ENCODE measurements at regions not wholly inside any gene's neighbourhood (a gene's known extent, or its start where the extent isn't known, plus 50 kb on each side); places are given as distances from the start of the nearest gene placed in this dataset.

DNA sequence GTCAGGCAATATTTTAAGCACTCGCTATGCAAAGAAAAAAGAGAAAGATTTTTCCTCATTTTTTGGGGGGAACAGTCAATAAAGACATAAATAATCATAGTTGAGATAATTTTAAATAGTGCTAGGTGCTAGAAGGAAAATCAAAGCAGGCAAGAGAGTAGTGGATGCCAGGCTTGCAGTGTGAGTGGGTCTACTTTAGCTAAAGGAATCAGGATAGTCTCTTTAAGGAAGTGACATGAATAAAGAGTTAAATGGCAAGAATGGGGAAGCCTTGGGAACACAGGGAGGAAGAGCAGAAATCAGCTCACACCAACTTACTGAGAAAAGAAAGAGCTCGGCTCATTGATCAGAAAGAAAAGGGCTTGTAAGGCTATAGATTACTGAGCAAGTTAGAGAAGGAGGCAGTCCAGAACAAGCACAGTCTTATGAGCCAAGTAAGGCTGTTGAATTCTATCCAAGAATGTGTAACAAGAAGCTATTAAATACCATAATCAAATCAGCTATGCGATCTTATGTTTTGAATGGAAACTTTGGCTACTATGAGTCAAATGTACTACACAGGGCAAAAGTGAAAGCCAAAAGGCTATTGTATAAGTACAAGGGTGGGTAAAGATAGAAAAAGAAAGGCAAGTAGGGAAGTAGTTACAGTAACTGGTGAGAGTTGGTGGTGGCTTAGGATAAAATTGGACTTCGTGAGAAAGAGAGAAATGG lies 833.8 kb upstream of the PIK3C3 start:
- H3K27ac ChIP-seq (ENCODE audit: low read depth): no peak overlapping the region
- DNase-seq (ENCODE audit: low spot score): no peak
- peaks cover 10% of the 10 kb centered on the region; the same call in 1 of the 2 replicates for H3K9me2 ChIP-seq (ENCODE audit: insufficient read depth)
- no peaks in the 10 kb centered on the region for H4K20me1 ChIP-seq (replicated peaks; ENCODE audit: insufficient read depth)
- H3K4me3 Mint-ChIP-seq: no peak overlapping the region
- no peak for ATAC-seq
- H3K4me1 Mint-ChIP-seq: peaks cover 5% of the 10 kb centered on the region; the same call in 2 of the 3 replicates
- no peak overlapping the region for H3K4me2 ChIP-seq
- no peaks in the 10 kb centered on the region for H3K36me3 ChIP-seq (ENCODE audit: insufficient read depth)
- H3K9me3 Mint-ChIP-seq: no peaks in the 10 kb centered on the region
- no peaks in the 10 kb centered on the region for H3K27me3 ChIP-seq (ENCODE audit: insufficient read depth)
- H3K79me2 ChIP-seq (replicated peaks; ENCODE audit: insufficient read depth): no peaks in the 10 kb centered on the region
- no peaks in the 10 kb centered on the region for H3F3A ChIP-seq (replicated peaks; ENCODE audit: low read depth)
- no peaks in the 10 kb centered on the region for H3K27me3 Mint-ChIP-seq (ENCODE audit: insufficient read depth, low read depth, poor library complexity)
- H3K4me3 ChIP-seq: no peak overlapping the region
- H3K4me1 ChIP-seq (ENCODE audit: insufficient read depth): 0 out of 2 replicates have a peak, but pooled peaks cover 4% of the 10 kb centered on the region
- TF ChIP-seq JUNB (IDR thresholded peaks at IDR 0.05; ENCODE audit: unreplicated experiment) (no peak), EZH2phosphoT487 (IDR thresholded peaks at IDR 0.05; ENCODE audit: unreplicated experiment) (no peak), STAT1 (IDR thresholded peaks at IDR 0.05; ENCODE audit: unreplicated experiment) (no peak), ZNF114 (CRISPR knock-in tag; IDR thresholded peaks at IDR 0.05) (no peak), ZNF331 (CRISPR knock-in tag; IDR thresholded peaks at IDR 0.05; ENCODE audit: low read depth) (no peak), NANOG (IDR thresholded peaks at IDR 0.05; ENCODE audit: borderline replicate concordance) (no peak), POLR2AphosphoS5 (IDR thresholded peaks at IDR 0.05; ENCODE audit: low read depth) (no peak), ZNF462 (CRISPR knock-in tag; IDR thresholded peaks at IDR 0.05) (no peak), CREB1 (CRISPR knock-in tag; IDR thresholded peaks at IDR 0.05; ENCODE audit: low read depth) (no peak), EZH2 (IDR thresholded peaks at IDR 0.05; ENCODE audit: low read depth, unreplicated experiment) (no peak)
- TF ChIP-seq, protein P1, sequence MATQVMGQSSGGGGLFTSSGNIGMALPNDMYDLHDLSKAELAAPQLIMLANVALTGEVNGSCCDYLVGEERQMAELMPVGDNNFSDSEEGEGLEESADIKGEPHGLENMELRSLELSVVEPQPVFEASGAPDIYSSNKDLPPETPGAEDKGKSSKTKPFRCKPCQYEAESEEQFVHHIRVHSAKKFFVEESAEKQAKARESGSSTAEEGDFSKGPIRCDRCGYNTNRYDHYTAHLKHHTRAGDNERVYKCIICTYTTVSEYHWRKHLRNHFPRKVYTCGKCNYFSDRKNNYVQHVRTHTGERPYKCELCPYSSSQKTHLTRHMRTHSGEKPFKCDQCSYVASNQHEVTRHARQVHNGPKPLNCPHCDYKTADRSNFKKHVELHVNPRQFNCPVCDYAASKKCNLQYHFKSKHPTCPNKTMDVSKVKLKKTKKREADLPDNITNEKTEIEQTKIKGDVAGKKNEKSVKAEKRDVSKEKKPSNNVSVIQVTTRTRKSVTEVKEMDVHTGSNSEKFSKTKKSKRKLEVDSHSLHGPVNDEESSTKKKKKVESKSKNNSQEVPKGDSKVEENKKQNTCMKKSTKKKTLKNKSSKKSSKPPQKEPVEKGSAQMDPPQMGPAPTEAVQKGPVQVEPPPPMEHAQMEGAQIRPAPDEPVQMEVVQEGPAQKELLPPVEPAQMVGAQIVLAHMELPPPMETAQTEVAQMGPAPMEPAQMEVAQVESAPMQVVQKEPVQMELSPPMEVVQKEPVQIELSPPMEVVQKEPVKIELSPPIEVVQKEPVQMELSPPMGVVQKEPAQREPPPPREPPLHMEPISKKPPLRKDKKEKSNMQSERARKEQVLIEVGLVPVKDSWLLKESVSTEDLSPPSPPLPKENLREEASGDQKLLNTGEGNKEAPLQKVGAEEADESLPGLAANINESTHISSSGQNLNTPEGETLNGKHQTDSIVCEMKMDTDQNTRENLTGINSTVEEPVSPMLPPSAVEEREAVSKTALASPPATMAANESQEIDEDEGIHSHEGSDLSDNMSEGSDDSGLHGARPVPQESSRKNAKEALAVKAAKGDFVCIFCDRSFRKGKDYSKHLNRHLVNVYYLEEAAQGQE (IDR thresholded peaks at IDR 0.05; ENCODE audit: unreplicated experiment): no peak
- TF ChIP-seq, protein P2, sequence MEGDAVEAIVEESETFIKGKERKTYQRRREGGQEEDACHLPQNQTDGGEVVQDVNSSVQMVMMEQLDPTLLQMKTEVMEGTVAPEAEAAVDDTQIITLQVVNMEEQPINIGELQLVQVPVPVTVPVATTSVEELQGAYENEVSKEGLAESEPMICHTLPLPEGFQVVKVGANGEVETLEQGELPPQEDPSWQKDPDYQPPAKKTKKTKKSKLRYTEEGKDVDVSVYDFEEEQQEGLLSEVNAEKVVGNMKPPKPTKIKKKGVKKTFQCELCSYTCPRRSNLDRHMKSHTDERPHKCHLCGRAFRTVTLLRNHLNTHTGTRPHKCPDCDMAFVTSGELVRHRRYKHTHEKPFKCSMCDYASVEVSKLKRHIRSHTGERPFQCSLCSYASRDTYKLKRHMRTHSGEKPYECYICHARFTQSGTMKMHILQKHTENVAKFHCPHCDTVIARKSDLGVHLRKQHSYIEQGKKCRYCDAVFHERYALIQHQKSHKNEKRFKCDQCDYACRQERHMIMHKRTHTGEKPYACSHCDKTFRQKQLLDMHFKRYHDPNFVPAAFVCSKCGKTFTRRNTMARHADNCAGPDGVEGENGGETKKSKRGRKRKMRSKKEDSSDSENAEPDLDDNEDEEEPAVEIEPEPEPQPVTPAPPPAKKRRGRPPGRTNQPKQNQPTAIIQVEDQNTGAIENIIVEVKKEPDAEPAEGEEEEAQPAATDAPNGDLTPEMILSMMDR (conservative IDR thresholded peaks at IDR 0.05; ENCODE audit: low read depth in 2 of 2): no peak
- peak overlapping the region; percentile 84; the same call in 1 of the 2 replicates for H2AFZ ChIP-seq
- no peak overlapping the region for H3K27ac Mint-ChIP-seq
- no peaks in the 10 kb centered on the region for H3K36me3 Mint-ChIP-seq (ENCODE audit: low read depth)

Data from GM23338 (cell line).